HCT116 (cell line): ENCODE measurements at regions not wholly inside any gene's neighbourhood (a gene's known extent, or its start where the extent isn't known, plus 50 kb on each side); places are given as distances from the start of the nearest gene placed in this dataset.

Source experiments
- CBX3 ChIP-seq: IDR thresholded peaks from 2 replicates; pipeline ENCODE4 v1.6.1; 2012; ENCODE audit warnings: low read depth
- CEBPB ChIP-seq: IDR thresholded peaks from 2 replicates; pipeline ENCODE4 v1.6.1; 2012; ENCODE audit warnings: low read depth
- CTCF ChIP-seq, 3 experiments: fragments of 200-600 bp in 1 of 3; sonication (generic) in 1 of 3; IDR thresholded peaks in 2 of 3; conservative IDR thresholded peaks in 1 of 3; 2 replicates each; pipeline ENCODE4 v1.5.1; 2012 to 2017; ENCODE audit warnings: low read depth in 2 of 3, low read length in 2 of 3, antibody characterized with exemption in 1 of 3, borderline replicate concordance in 1 of 3, control low read depth in 1 of 3, mild to moderate bottlenecking in 1 of 3, mixed read lengths in 1 of 3, mixed run types in 1 of 3, moderate library complexity in 1 of 3; ENCODE audit not compliant: insufficient read depth in 1 of 3
- EZH2 ChIP-seq: fragments of 200-600 bp; sonication (generic); IDR thresholded peaks from 2 replicates; pipeline ENCODE4 v1.6.1; 2017; ENCODE audit warnings: antibody characterized with exemption, mixed run types
- JUND ChIP-seq: IDR thresholded peaks from 2 replicates; pipeline ENCODE4 v1.6.1; 2012
- MAX ChIP-seq: IDR thresholded peaks from 2 replicates; pipeline ENCODE4 v1.6.1; 2012
- POLR2A ChIP-seq: IDR thresholded peaks from 2 replicates; pipeline ENCODE4 v1.7.0; 2011; ENCODE audit warnings: borderline replicate concordance; ENCODE audit not compliant: insufficient read depth, insufficient read length; ENCODE audit errors: extremely low read depth
- POLR2AphosphoS5 ChIP-seq: IDR thresholded peaks from 2 replicates; pipeline ENCODE4 v1.6.1; 2011; ENCODE audit warnings: mild to moderate bottlenecking, low read depth, low read length, moderate library complexity
- REST ChIP-seq: IDR thresholded peaks from 2 replicates; pipeline ENCODE4 v1.6.1; 2012; ENCODE audit warnings: low read depth
- SIN3A ChIP-seq: IDR thresholded peaks from 2 replicates; pipeline ENCODE4 v1.6.1; 2012; ENCODE audit warnings: low read depth
- SP1 ChIP-seq: IDR thresholded peaks from 2 replicates; pipeline ENCODE4 v1.6.1; 2012; ENCODE audit warnings: low read depth
- ZBTB33 ChIP-seq: IDR thresholded peaks from 2 replicates; pipeline ENCODE4 v1.6.1; 2011; ENCODE audit warnings: mild to moderate bottlenecking, low read length, moderate library complexity; ENCODE audit not compliant: insufficient replicate concordance; ENCODE audit errors: extremely low read depth

- TF ChIP-seq CTCF (IDR thresholded peaks at IDR 0.05 in 2 of 3, conservative IDR thresholded peaks at IDR 0.05 in 1 of 3; ENCODE audit: borderline replicate concordance in 1 of 3, insufficient read depth in 1 of 3, low read depth in 2 of 3, low read length in 2 of 3) (no peak), MAX (no peak), POLR2A (no peak), SIN3A (no peak), POLR2AphosphoS5 (no peak), CEBPB (no peak), CBX3 (no peak), SP1 (no peak), EZH2 (no peak), ZBTB33 (no peak), JUND (no peak), REST (no peak)
These were observed 214.8 kb downstream of the GLRX3 start for GRCh38 chr10:130350996-130351395.
